HepG2 (cell line): ENCODE measurements at regions not wholly inside any gene's neighbourhood (a gene's known extent, or its start where the extent isn't known, plus 50 kb on each side); places are given as distances from the start of the nearest gene placed in this dataset.

Experiments
- FOXA1 ChIP-seq, 2 experiments: fragments of 450-650 bp in 1 of 2; sonication (generic) in 1 of 2; formaldehyde crosslinking in 1 of 2; IDR thresholded peaks; 2 replicates each; pipeline versions ENCODE4 v1.4.0 to v1.6.1; 2016 to 2020; ENCODE audit warnings: missing genetic modification reagents in 1 of 2
- NFE2L2 ChIP-seq: fragments of 150-350 bp; IDR thresholded peaks from 2 replicates; pipeline ENCODE4 v1.6.1; 2014; ENCODE audit warnings: low read length
- ZNF503 ChIP-seq: sonication (generic); formaldehyde crosslinking; IDR thresholded peaks from 2 replicates; pipeline ENCODE4 v1.4.0; 2020; ENCODE audit warnings: missing genetic modification reagents
- ZNF766 ChIP-seq: sonication (generic); formaldehyde crosslinking; IDR thresholded peaks from 2 replicates; pipeline ENCODE4 v1.5.0; 2020; ENCODE audit warnings: missing genetic modification reagents, borderline replicate concordance

- TF ChIP-seq ZNF766 (CRISPR knock-in tag) = no peak
- no peak for TF ChIP-seq NFE2L2
- TF ChIP-seq ZNF503 (CRISPR knock-in tag) = no peak
- TF ChIP-seq FOXA1 (IDR thresholded peaks at IDR 0.05) = no peak
- TF ChIP-seq FOXA1 (CRISPR knock-in tag; IDR thresholded peaks at IDR 0.05) = no peak
Measured at GRCh38 chr7:121488111-121488650, 92.1 kb upstream of the FAM3C start.
